ENCODE measurements at regions not wholly inside any gene's neighbourhood (a gene's known extent, or its start where the extent isn't known, plus 50 kb on each side); places are given as distances from the start of the nearest gene placed in this dataset.

- ATAC-seq (replicated peaks), result no peak
- peaks cover 6% of the 10 kb centered on the region for H3K9me3 Mint-ChIP-seq
Observed at GRCh38 chr1:5005171-5005570, 350.8 kb downstream of the AJAP1 start.

DNA sequence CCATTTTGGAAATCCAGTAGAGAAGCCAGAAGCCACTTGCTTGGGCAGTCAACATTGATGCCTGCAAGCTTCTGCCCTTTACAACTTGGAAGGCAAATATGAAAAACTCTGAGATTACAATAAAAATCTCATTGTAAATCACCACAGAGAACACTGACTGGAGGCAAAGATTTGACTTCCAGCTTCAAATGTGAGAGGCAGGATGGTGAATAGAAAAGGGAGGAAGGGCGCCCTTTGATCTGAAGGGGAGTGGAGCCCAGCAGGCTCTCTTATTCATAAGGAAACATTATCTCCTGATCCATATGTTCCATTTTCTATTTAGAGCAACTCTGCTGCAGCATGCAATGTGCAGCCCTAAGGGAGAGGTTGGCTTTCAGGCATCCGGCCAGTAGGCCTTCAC is 348.3 kb downstream of the AJAP1 start:
- peaks cover 13% of the 10 kb centered on the region for H3K27me3 Mint-ChIP-seq
- H3K4me1 Mint-ChIP-seq, result no peaks in the 10 kb centered on the region
- H3K27ac Mint-ChIP-seq, result no peak overlapping the region
- no peak for ATAC-seq (replicated peaks)
- no peak overlapping the region for H3K4me3 Mint-ChIP-seq
- H3K9me3 Mint-ChIP-seq, result peaks cover 9% of the 10 kb centered on the region
- H3K36me3 Mint-ChIP-seq (ENCODE audit: low read depth), result no peaks in the 10 kb centered on the region

More at GRCh38 chr1:5005171-5005570, 350.8 kb downstream of the AJAP1 start:
- H3K27ac Mint-ChIP-seq, result no peak overlapping the region
- no peaks in the 10 kb centered on the region for H3K36me3 Mint-ChIP-seq (ENCODE audit: low read depth)
- H3K4me1 Mint-ChIP-seq, result no peaks in the 10 kb centered on the region
- no peak overlapping the region for H3K4me3 Mint-ChIP-seq
- H3K27me3 Mint-ChIP-seq, result peaks cover 6% of the 10 kb centered on the region

GRCh38 chr1:5001466-5001865 is 347.1 kb downstream of the AJAP1 start:
- Mint-ChIP-seq H3K4me3 (no peak overlapping the region), H3K9me3 (peaks cover 9% of the 10 kb centered on the region), H3K4me1 (no peaks in the 10 kb centered on the region), H3K27ac (no peak overlapping the region), H3K36me3 (ENCODE audit: low read depth) (no peaks in the 10 kb centered on the region), H3K27me3 (peaks cover 16% of the 10 kb centered on the region)
- no peak for ATAC-seq (replicated peaks)

DNA sequence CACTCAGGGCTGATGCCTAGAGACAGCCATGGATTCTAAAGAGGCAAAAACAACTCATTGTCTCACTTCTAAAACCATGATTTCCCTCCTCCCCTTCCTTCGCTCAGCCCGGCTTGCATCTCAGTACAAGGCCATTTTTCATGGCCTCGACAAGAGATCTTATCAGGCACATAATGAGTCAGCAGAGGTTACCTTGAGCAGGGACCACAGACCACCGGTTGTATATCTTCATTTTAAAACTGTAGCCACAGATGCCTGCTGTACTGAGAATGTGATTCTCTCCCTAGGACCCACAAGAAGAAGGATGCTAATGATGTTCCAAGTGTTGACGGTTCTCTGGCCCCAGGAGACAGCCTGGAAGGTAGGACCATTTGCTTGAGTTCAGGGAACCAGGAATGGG is 331.9 kb downstream of the AJAP1 start:
- Mint-ChIP-seq H3K27ac (no peak overlapping the region), H3K36me3 (ENCODE audit: low read depth) (no peaks in the 10 kb centered on the region), H3K4me1 (no peaks in the 10 kb centered on the region), H3K27me3 (peaks cover 17% of the 10 kb centered on the region), H3K9me3 (no peaks in the 10 kb centered on the region), H3K4me3 (no peak overlapping the region)
- ATAC-seq (replicated peaks), result no peak

GRCh38 chr1:4984841-4985240 is 330.4 kb downstream of the AJAP1 start:
- Mint-ChIP-seq H3K9me3 (no peaks in the 10 kb centered on the region), H3K27ac (no peak overlapping the region), H3K36me3 (ENCODE audit: low read depth) (no peaks in the 10 kb centered on the region), H3K4me1 (no peaks in the 10 kb centered on the region), H3K4me3 (no peak overlapping the region), H3K27me3 (peaks cover 21% of the 10 kb centered on the region)
- no peak for ATAC-seq (replicated peaks)

GRCh38 chr1:4980211-4980610 is 325.8 kb downstream of the AJAP1 start:
- Mint-ChIP-seq H3K4me3 (no peak overlapping the region), H3K27ac (no peak overlapping the region), H3K27me3 (peaks cover 24% of the 10 kb centered on the region), H3K4me1 (no peaks in the 10 kb centered on the region), H3K9me3 (no peaks in the 10 kb centered on the region), H3K36me3 (ENCODE audit: low read depth) (no peaks in the 10 kb centered on the region)
- ATAC-seq (replicated peaks), result no peak

GRCh38 chr1:4978660-4979390 is 324.4 kb downstream of the AJAP1 start:
- Mint-ChIP-seq H3K27me3 (peaks cover 23% of the 10 kb centered on the region), H3K4me3 (no peak overlapping the region), H3K36me3 (ENCODE audit: low read depth) (no peaks in the 10 kb centered on the region), H3K27ac (no peak overlapping the region), H3K4me1 (no peaks in the 10 kb centered on the region), H3K9me3 (no peaks in the 10 kb centered on the region)
- ATAC-seq (replicated peaks), result no peak

GRCh38 chr1:4977701-4978100 is 323.3 kb downstream of the AJAP1 start:
- Mint-ChIP-seq H3K27ac (no peak overlapping the region), H3K4me1 (no peaks in the 10 kb centered on the region), H3K4me3 (no peak overlapping the region), H3K36me3 (ENCODE audit: low read depth) (no peaks in the 10 kb centered on the region), H3K27me3 (peaks cover 19% of the 10 kb centered on the region), H3K9me3 (no peaks in the 10 kb centered on the region)
- ATAC-seq (replicated peaks), result no peak

DNA sequence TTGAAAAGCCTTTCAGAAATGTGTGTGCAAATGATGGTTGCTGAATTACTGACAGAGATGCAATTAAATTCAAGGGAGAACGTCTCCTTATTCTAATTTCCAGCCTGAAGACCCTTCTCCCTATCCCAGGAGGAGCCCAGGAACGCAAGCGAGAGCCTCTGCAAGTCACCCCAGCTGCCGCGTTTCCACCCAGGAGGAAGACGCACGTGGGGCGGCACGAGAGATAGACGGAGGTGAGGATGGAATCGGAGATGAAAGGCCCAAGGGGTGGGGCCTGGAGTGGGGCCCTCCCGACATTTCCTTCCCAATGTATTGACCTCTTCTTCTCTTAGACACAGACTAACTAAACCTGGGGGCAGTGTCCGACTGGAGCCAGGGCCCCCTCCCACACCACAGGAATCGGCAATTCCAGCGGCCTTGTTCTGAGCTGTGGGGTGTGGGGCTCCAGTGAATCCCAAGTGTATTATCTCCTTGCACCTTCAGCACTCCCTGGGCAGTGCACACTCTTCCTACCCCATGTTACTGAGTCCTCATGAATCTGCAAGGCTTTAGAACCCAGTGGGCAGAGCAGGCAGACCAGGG is 322.5 kb downstream of the AJAP1 start:
- Mint-ChIP-seq H3K4me1 (no peaks in the 10 kb centered on the region), H3K4me3 (no peak overlapping the region), H3K27me3 (peaks cover 15% of the 10 kb centered on the region), H3K27ac (no peak overlapping the region), H3K9me3 (no peaks in the 10 kb centered on the region), H3K36me3 (ENCODE audit: low read depth) (no peaks in the 10 kb centered on the region)
- ATAC-seq (replicated peaks), result no peak

DNA sequence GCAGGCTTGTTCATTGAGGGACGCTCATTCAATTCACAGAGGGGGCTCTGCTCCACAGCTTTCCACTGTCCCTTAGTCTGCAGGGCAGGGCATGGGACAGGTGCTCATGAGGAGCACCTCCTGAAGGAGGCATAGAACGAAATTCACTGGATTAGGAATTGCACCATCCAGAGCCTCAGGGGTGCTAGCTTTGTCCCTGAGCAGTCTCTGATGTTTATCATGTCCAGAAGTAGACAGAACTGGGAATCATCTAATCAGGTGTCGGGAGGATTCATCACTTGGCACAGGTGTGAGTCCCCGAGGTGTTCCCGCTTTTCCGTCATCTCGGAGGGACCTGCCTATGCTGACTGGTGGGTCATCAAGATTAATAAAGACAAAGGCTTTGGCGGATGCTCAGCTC is 321.4 kb downstream of the AJAP1 start:
- H3K4me1 Mint-ChIP-seq, result no peaks in the 10 kb centered on the region
- H3K27me3 Mint-ChIP-seq, result peaks cover 10% of the 10 kb centered on the region
- no peak overlapping the region for H3K4me3 Mint-ChIP-seq
- no peaks in the 10 kb centered on the region for H3K9me3 Mint-ChIP-seq
- H3K27ac Mint-ChIP-seq, result no peak overlapping the region
- H3K36me3 Mint-ChIP-seq (ENCODE audit: low read depth), result no peaks in the 10 kb centered on the region
- ATAC-seq (replicated peaks), result no peak

DNA sequence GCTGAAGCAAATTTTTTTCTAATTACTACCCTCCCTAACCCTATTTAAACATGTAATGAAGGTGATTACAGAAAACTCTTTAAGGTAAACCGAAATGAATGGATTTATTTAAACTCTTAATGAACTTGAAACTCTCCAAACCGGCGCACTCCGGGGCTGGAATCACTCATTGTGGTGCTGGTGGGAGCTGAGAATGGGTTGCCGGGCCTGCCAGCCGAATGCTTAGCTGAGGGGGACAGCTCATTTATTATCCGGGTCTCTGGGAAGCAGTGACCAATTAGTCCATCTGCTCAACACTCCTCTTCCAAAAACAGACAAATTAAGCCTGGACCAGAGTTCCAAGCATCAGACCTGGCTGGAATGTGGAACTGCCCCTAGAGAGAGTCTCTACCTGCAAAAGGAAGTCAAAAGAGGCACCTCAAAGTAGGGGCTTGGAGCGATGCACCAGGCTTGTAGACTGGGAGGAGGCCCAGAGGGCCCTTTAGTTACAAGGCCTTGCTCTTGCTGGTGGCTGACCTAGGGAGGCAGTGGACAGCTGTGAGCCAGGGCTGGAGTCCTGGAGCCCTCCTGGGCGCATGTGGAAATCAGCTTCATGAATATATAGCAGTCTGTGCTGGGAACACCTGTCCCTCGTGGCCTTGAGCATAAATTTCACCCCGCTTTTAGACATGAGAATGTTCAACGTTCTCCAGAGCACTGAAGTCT is 320.7 kb downstream of the AJAP1 start:
- no peaks in the 10 kb centered on the region for H3K36me3 Mint-ChIP-seq (ENCODE audit: low read depth)
- ATAC-seq (replicated peaks), result no peak

GRCh38 chr1:4973341-4973740 is 318.9 kb downstream of the AJAP1 start:
- no peak for ATAC-seq (replicated peaks)
- H3K27ac Mint-ChIP-seq, result no peak overlapping the region
- peaks cover 6% of the 10 kb centered on the region for H3K27me3 Mint-ChIP-seq
- no peaks in the 10 kb centered on the region for H3K9me3 Mint-ChIP-seq
- H3K4me1 Mint-ChIP-seq, result no peaks in the 10 kb centered on the region
- H3K36me3 Mint-ChIP-seq (ENCODE audit: low read depth), result no peaks in the 10 kb centered on the region
- H3K4me3 Mint-ChIP-seq, result no peak overlapping the region

More for the DNA sequence above, 320.7 kb downstream of the AJAP1 start:
- Mint-ChIP-seq H3K4me1 (no peaks in the 10 kb centered on the region), H3K4me3 (no peak overlapping the region), H3K9me3 (no peaks in the 10 kb centered on the region), H3K27me3 (peaks cover 9% of the 10 kb centered on the region), H3K27ac (no peak overlapping the region)

- H3K4me3 Mint-ChIP-seq, result no peak overlapping the region
- H3K9me3 Mint-ChIP-seq, result no peaks in the 10 kb centered on the region
- H3K27me3 Mint-ChIP-seq, result peaks cover 7% of the 10 kb centered on the region
- H3K27ac Mint-ChIP-seq, result no peak overlapping the region
- no peaks in the 10 kb centered on the region for H3K4me1 Mint-ChIP-seq
- ATAC-seq (replicated peaks), result no peak
- no peaks in the 10 kb centered on the region for H3K36me3 Mint-ChIP-seq (ENCODE audit: low read depth)
Observed at GRCh38 chr1:4972761-4973320, 318.4 kb downstream of the AJAP1 start.

GRCh38 chr1:4971666-4972065 is 317.3 kb downstream of the AJAP1 start:
- Mint-ChIP-seq H3K27me3 (peaks cover 4% of the 10 kb centered on the region), H3K4me3 (no peak overlapping the region), H3K27ac (no peak overlapping the region), H3K36me3 (ENCODE audit: low read depth) (no peaks in the 10 kb centered on the region), H3K4me1 (no peaks in the 10 kb centered on the region), H3K9me3 (no peaks in the 10 kb centered on the region)
- ATAC-seq (replicated peaks), result no peak

DNA sequence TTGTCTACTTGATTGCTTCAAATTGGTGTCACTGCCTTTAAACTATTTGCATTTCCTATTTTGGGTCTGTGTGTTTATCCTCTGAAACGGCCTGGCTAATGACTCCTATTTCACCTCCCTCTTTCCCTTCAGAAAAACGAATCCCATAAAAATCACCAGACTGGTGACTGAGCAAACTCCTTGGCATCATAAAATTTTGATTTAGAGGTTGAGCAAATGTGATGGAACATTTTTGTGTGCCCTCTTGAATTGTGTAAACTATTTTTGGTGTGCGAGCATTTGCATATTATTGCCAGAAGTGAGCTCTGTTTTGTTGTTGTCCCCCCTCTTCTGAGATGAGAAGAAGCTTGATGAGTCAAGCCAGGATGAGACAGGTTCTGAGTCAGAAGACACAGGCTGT is 316.1 kb downstream of the AJAP1 start:
- Mint-ChIP-seq H3K27ac (no peak overlapping the region), H3K36me3 (ENCODE audit: low read depth) (no peaks in the 10 kb centered on the region), H3K27me3 (peaks cover 4% of the 10 kb centered on the region), H3K4me3 (no peak overlapping the region), H3K4me1 (no peaks in the 10 kb centered on the region), H3K9me3 (no peaks in the 10 kb centered on the region)
- ATAC-seq (replicated peaks), result no peak
